ENCODE measurements at regions not wholly inside any gene's neighbourhood (a gene's known extent, or its start where the extent isn't known, plus 50 kb on each side); places are given as distances from the start of the nearest gene placed in this dataset.

- DNase-seq (ENCODE audit: low spot score): no peak
Measured at GRCh38 chr2:106978647-106979046, 92.7 kb upstream of the ST6GAL2 start.

DNA sequence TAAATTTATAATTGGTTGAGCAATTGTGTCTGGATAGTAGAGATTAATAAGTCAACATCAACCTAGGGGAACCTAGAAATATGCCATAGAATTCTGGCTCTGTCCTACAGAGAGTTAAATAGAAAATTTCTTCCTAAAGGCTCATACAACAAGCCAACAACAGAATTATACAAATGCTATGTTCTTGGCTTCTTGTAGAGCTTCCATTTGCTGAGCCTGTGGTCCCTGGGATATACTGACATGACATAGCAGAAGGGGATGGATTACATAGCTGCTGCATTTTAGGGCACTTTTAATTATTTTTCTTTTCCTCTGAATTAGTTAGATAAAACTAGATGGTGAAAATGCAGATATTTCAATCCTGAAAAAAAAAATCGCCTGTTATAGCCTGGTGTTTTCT is 95.5 kb upstream of the ST6GAL2 start:
- no peak for DNase-seq (ENCODE audit: low spot score)

- peak; percentile 29 for DNase-seq (ENCODE audit: low spot score)
Measured at GRCh38 chr2:106982350-106982749, 96.4 kb upstream of the ST6GAL2 start.

- peak; percentile 49 for DNase-seq (ENCODE audit: low spot score)
Measured at GRCh38 chr2:106983305-106983704, 97.3 kb upstream of the ST6GAL2 start.

DNA sequence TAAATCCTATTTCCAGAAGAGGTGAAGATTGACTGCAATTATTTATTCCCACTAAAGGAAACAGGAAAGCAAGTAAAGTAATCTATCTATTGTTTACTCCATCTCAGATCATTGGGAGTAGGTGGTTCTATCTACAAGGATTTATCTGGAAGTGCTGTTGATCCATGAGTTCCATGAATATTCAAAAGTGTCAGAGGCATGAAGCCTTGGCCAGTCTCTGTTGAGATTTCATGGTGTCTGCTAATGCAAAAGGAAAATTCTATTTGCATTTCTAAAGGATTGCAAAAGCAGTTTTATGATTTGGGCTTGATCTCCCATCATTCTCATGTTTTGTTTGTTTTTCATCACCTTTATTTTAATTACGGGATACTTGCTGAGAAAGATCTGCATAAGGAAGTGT is 102.4 kb upstream of the ST6GAL2 start:
- DNase-seq (ENCODE audit: low spot score): no peak

DNA sequence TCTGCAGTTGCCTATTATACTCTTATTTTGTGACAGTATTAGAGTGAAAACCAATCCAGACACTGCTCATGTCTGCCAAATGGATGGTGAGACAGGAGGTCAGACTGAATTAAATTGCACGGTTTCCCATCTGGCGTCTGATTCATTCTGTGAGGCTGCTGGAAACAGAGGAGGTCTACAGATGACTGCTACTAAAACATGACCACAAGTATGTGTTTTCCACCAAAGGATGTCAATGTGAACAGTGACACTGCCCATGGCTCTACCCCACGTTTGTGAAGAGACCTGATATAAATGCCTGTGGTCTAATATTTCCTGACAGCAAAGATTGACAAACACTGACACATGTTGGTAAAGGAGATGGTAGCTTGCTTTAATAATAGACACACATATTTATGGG is 104.3 kb upstream of the ST6GAL2 start:
- DNase-seq (ENCODE audit: low spot score): peak; percentile 77

DNA sequence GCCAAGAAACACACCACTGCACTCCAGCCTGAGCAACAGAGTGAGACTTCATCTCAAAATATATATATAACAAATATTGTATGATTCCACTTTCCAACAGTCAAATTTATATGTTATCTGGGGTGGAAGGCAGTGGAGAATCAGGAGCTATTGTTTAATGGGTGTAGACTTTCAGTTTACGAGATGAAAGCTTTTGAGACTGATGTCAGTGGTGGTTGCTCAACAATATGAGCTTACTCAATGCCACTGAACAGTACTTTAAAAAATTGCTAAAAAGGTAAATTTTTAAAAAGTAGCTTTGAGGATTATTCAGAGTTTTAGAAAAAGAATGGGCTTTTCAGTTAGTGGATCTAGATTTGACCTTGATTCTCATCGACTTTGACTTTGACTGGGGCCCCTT is 105.9 kb upstream of the ST6GAL2 start:
- DNase-seq (ENCODE audit: low spot score): no peak

DNA sequence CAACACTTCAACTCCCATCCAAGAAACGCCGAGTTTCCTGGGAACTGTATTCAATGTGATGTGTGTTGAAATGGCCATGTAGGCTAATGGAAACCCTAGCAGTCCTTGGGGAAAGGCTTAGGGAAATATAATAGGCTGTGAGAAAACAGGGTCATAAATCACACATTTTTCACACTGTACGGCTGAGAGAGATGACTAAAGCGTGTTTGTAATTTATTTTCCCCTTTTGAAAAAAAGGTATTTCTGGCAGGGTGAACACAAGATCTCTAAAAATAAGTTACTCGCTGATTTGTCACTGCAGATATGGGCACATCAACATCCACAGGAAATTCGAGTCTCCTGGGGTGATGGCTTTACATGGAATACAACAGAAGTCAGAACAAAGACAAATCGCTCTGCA is 109.6 kb upstream of the ST6GAL2 start:
- DNase-seq (ENCODE audit: low spot score): no peak

DNA sequence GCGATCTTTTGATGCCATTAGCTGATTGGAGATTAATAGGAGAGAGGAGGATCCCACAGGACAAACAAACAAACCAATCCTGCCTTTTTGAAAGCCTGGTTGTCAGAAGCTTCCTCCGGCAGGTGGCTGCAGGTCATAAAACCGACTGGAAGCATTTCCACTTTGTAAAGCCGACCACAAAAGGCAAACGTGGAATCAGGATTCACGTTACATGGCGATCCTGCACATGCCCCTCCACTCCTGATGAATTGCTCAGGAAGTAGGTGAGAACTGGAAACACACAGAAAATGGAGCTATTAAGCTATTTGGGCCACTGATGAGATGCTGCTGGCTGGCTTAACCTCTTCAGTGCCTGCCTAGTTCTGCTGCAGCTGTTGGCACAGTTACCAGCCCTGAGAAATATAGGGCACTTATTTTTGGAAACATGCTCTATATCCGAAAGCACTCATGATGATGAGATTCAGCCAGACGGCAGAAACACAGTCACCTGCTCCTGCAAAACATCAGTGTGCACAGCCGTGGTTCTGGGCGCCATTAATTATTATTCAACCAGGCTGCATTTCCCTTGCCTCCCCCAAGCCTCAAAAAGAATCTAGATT is 110.3 kb upstream of the ST6GAL2 start:
- DNase-seq (ENCODE audit: low spot score): no peak

GRCh38 chr2:106997204-106997603 is 111.2 kb upstream of the ST6GAL2 start:
- DNase-seq (ENCODE audit: low spot score): no peak

- no peak for DNase-seq (ENCODE audit: low spot score)
Measured at GRCh38 chr2:107001062-107001461, 115.1 kb upstream of the ST6GAL2 start.

DNA sequence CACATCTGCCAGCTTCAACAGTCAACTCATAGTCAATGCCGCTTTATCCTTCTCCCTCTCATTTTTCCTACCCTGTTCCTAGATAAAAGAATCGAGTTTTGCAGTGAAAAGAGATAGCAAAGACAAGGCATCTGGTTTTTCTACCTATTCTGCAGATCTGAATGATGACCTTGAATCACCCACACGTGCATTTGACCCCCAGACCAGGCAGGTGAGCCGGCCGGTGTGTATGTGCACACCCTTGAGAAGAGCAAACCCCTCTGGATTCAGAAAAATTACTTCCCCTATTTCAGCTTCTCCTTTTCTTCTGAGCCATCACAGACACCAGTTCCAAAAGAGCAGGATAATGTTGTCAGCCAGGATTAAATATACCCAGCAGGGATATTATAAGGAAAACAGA is 115.6 kb upstream of the ST6GAL2 start:
- DNase-seq (ENCODE audit: low spot score): no peak

GRCh38 chr2:107001964-107002696 is 116.2 kb upstream of the ST6GAL2 start:
- DNase-seq (ENCODE audit: low spot score): no peak

- DNase-seq (ENCODE audit: low spot score): no peak
Measured at GRCh38 chr2:107002735-107003134, 116.8 kb upstream of the ST6GAL2 start.

GRCh38 chr2:107005853-107006252 is 119.9 kb upstream of the ST6GAL2 start:
- no peak for DNase-seq (ENCODE audit: low spot score)

DNA sequence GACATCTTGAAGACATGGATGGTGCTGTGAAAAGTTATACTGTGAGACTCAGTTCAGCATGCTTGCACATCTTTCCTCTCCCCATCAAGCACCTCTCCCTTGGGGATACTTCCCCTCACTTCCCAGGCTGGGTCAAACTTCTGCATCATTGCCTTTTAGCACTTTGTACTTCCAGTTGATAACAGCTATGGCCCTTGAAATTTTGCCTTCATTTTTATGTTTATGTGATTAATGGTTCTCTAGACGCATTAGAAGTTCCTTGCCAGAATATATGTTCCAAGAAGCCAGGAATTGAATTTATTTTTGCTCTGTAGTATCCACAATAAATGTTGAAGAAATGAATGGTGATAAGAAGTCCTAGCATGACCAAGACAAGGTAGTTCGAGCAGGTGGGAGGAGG is 120.9 kb upstream of the ST6GAL2 start:
- no peak for DNase-seq (ENCODE audit: low spot score)

GRCh38 chr2:107007927-107008326 is 122.0 kb upstream of the ST6GAL2 start:
- no peak for DNase-seq (ENCODE audit: low spot score)

- DNase-seq (ENCODE audit: low spot score): no peak
Measured at GRCh38 chr2:107008843-107009242, 122.9 kb upstream of the ST6GAL2 start.

- no peak for DNase-seq (ENCODE audit: low spot score)
Measured at GRCh38 chr2:107009275-107009674, 123.3 kb upstream of the ST6GAL2 start.

DNA sequence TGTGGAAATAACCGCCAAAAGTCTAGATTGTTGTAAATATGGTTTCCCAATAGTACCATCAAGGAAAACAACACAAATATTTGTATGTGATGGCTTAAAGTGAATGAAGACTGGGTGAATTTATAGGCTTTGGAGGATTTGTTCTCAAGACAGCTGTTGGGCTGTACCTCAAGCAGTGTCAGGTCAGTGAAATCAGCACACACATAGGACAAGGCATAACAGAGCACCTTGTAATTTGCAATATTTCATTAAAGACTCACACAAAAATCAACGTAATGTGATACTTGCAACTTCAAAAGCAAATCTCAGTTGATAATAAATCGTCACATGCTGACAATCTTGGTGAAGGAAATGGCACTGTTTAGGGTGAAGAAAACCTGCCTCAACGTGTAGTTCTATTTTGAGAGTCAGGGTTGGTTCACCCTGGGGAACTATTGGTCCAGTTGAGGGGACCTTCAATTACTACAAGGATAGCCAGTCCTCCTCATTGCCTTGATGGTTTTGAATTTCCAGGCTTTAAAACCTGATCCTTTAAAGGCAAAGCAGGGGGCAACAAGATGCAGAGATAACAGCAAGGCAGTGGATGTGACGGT is 126.8 kb upstream of the ST6GAL2 start:
- no peak for DNase-seq (ENCODE audit: low spot score)

GRCh38 chr2:107013884-107014283 is 127.9 kb upstream of the ST6GAL2 start:
- DNase-seq (ENCODE audit: low spot score): no peak

DNA sequence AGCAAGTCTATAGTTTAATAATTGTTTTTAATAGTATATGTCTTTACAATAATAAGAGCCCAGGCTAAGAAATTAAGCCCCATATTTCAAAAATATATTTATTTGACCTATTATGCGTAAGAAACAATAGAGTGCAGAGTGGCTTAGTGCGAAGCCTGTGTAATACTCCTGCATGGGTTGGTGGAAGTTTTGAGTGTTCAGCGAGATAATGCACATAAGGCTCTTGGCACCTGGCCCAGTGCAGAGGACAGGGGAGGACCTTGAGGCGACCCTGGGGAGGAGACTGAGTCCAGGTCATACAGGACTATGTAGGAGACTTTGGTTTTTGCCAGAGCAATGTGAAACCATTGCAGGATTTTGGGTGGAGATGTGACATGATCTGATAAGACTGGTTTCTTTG is 132.4 kb upstream of the ST6GAL2 start:
- DNase-seq (ENCODE audit: low spot score): no peak

GRCh38 chr2:107020392-107020791 is 134.4 kb upstream of the ST6GAL2 start:
- no peak for DNase-seq (ENCODE audit: low spot score)

- DNase-seq (ENCODE audit: low spot score): no peak
Measured at GRCh38 chr2:107024269-107024668, 138.3 kb upstream of the ST6GAL2 start.

Measured in kidney tubule cell (primary cell).